ENCODE measurements at regions not wholly inside any gene's neighbourhood (a gene's known extent, or its start where the extent isn't known, plus 50 kb on each side); places are given as distances from the start of the nearest gene placed in this dataset.

GRCh38 chr2:19216238-19216637, 142.2 kb downstream of the OSR1 start:
- intact Hi-C loops (cut with micrococcal nuclease; ENCODE audit: unreplicated experiment): no loop called here
- Mint-ChIP-seq H3K4me1 (ENCODE audit: low read depth, unreplicated experiment) (no peaks in the 10 kb centered on the region), H3K4me3 (ENCODE audit: low read depth, unreplicated experiment) (no peak overlapping the region), H3K27ac (ENCODE audit: unreplicated experiment) (no peak overlapping the region), H3K9me3 (ENCODE audit: low read depth, unreplicated experiment) (no peaks in the 10 kb centered on the region), H3K36me3 (ENCODE audit: insufficient read depth, unreplicated experiment) (no peaks in the 10 kb centered on the region), H3K27me3 (ENCODE audit: unreplicated experiment) (no peaks in the 10 kb centered on the region)
- no peak for DNase-seq
- no peak for TF ChIP-seq CTCF (IDR thresholded peaks at IDR 0.05; ENCODE audit: unreplicated experiment)
- no TSS peak for BruUV-seq (replicated peaks)
- CTCF ChIA-PET: no interaction called here

- no peak for DNase-seq
- Mint-ChIP-seq H3K27me3 (ENCODE audit: unreplicated experiment) (no peaks in the 10 kb centered on the region), H3K4me1 (ENCODE audit: low read depth, unreplicated experiment) (no peaks in the 10 kb centered on the region), H3K9me3 (ENCODE audit: low read depth, unreplicated experiment) (no peaks in the 10 kb centered on the region), H3K27ac (ENCODE audit: unreplicated experiment) (no peak overlapping the region), H3K36me3 (ENCODE audit: insufficient read depth, unreplicated experiment) (no peaks in the 10 kb centered on the region), H3K4me3 (ENCODE audit: low read depth, unreplicated experiment) (no peak overlapping the region)
- no peak for TF ChIP-seq CTCF (IDR thresholded peaks at IDR 0.05; ENCODE audit: unreplicated experiment)
- no TSS peak for BruUV-seq (replicated peaks)
- CTCF ChIA-PET: interaction anchor here (0.6 kb wide), 2 partner anchors 526 to 1478 kb away, joined by 3 to 5 read pairs; no protein-coding TSS in a partner anchor
- intact Hi-C loops (cut with micrococcal nuclease; ENCODE audit: unreplicated experiment): no loop called here
Observed at GRCh38 chr2:19214682-19215391, 143.6 kb downstream of the OSR1 start.

GRCh38 chr2:19209575-19210341, 148.7 kb downstream of the OSR1 start:
- Mint-ChIP-seq H3K27ac (ENCODE audit: unreplicated experiment) (no peak overlapping the region), H3K4me1 (ENCODE audit: low read depth, unreplicated experiment) (no peaks in the 10 kb centered on the region), H3K4me3 (ENCODE audit: low read depth, unreplicated experiment) (no peak overlapping the region), H3K36me3 (ENCODE audit: insufficient read depth, unreplicated experiment) (no peaks in the 10 kb centered on the region), H3K9me3 (ENCODE audit: low read depth, unreplicated experiment) (no peaks in the 10 kb centered on the region), H3K27me3 (ENCODE audit: unreplicated experiment) (no peaks in the 10 kb centered on the region)
- no peak for DNase-seq
- no peak for TF ChIP-seq CTCF (IDR thresholded peaks at IDR 0.05; ENCODE audit: unreplicated experiment)
- intact Hi-C loops (cut with micrococcal nuclease; ENCODE audit: unreplicated experiment): no loop called here
- no TSS peak for BruUV-seq (replicated peaks)
- CTCF ChIA-PET: no interaction called here

GRCh38 chr2:19208479-19209199, 149.8 kb downstream of the OSR1 start:
- no peak overlapping the region for H3K4me3 Mint-ChIP-seq (ENCODE audit: low read depth, unreplicated experiment)
- TF ChIP-seq CTCF (IDR thresholded peaks at IDR 0.05; ENCODE audit: unreplicated experiment): no peak
- BruUV-seq (replicated peaks): no TSS peak
- H3K9me3 Mint-ChIP-seq (ENCODE audit: low read depth, unreplicated experiment): no peaks in the 10 kb centered on the region
- H3K4me1 Mint-ChIP-seq (ENCODE audit: low read depth, unreplicated experiment): no peaks in the 10 kb centered on the region
- CTCF ChIA-PET: no interaction called here
- H3K27ac Mint-ChIP-seq (ENCODE audit: unreplicated experiment): no peak overlapping the region
- H3K36me3 Mint-ChIP-seq (ENCODE audit: insufficient read depth, unreplicated experiment): no peaks in the 10 kb centered on the region
- no peaks in the 10 kb centered on the region for H3K27me3 Mint-ChIP-seq (ENCODE audit: unreplicated experiment)
- no peak for DNase-seq
- intact Hi-C loops (cut with micrococcal nuclease; ENCODE audit: unreplicated experiment): no loop called here

Data from Calu3 (cell line).